8988T (cell line): ENCODE measurements at regions not wholly inside any gene's neighbourhood (a gene's known extent, or its start where the extent isn't known, plus 50 kb on each side); places are given as distances from the start of the nearest gene placed in this dataset.
"Not testable (repeated sequence)": the region's sequence is repeated elsewhere in the genome, so short reads cannot be mapped to it uniquely, and the experiment has no call there.

Experiments
- DNase-seq: peaks from one replicate; pipeline ENCODE4 v3.0.0; 2011

DNA sequence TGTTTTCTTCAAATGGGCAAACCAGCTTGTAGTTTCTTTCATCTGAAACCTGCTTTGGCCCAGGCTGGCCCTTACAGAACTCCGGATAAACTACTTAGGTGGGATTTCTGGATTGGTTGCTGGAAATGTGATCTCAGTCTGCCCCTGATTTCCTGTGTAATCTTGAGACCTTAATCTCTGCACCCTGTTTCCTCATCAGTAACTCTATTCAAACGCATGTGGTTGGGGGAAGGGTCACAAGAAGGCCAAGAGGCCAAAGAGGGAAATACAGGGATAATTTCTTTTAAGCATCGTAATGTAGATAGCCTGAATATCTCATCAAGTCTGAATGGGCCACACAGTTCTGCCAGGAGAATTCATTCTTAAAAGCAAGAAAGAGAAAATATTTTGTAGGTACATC is 483.6 kb downstream of the LTN1 start:
- no peak for DNase-seq

DNA sequence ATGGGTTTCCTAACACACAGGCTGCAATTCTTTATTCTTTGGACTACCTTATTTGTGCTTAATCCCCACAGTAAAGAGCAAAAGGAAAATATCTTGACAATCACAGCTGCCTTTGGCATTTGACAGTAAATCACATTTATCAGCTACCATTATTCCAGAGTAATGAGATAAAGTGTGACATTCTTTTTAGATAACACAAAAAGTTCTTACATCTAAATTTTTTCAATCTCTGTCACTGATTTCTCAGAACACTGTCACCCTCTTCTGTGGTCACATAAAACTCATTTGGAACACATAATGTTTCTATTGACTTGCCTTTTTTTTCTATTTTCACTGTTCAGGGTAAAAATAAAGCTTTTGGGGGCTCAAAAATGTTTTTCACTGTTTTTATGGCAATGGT is 484.6 kb downstream of the LTN1 start:
- no peak for DNase-seq

- no peak for DNase-seq
Measured at GRCh38 chr21:28496517-28496916, 496.2 kb downstream of the LTN1 start.

- DNase-seq, result no peak
Measured at GRCh38 chr21:28492127-28492526, 500.6 kb downstream of the LTN1 start.

- DNase-seq, result no peak
Measured at GRCh38 chr21:28489821-28490350, 502.8 kb downstream of the LTN1 start.

GRCh38 chr21:28489162-28489561 is 503.5 kb downstream of the LTN1 start:
- no peak for DNase-seq

- DNase-seq, result no peak
Measured at GRCh38 chr21:28487455-28488070, 505.1 kb downstream of the LTN1 start.

DNA sequence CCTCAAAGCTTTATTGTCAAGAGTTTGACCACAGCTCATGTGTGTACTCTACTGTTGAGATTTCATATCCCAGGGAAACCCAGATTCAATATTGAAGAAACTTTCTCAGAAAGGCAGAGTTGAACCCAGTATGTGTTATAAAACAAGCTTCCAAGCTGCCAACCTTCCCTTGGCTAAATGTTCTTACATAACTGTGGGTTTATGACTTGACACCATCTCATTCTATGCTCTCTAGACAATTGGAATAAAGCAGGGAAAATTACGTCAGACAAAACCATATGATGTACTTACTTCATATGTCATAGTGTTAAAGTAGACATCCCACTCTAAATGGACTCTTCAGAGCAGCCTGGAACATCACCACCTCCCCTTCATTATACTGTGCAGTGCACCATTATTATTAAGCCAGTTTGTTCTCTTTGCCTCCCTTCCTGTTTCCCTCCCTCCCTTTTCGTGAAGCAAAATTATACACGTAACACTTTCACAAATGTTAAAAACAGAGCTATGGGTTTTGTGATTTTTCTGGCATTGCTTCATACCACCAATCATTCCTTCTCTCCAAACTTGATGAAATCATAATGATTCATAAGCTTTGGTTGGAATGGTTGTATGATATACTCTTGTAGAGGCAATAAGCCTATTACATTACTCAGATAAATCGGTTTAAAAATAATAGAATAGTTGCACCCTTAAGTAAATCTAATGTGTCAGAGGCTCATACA is 507.2 kb downstream of the LTN1 start:
- DNase-seq, result no peak

GRCh38 chr21:28483301-28484035 is 509.2 kb downstream of the LTN1 start:
- no peak for DNase-seq

GRCh38 chr21:28482657-28483056 is 510.0 kb downstream of the LTN1 start:
- DNase-seq, result no peak

DNA sequence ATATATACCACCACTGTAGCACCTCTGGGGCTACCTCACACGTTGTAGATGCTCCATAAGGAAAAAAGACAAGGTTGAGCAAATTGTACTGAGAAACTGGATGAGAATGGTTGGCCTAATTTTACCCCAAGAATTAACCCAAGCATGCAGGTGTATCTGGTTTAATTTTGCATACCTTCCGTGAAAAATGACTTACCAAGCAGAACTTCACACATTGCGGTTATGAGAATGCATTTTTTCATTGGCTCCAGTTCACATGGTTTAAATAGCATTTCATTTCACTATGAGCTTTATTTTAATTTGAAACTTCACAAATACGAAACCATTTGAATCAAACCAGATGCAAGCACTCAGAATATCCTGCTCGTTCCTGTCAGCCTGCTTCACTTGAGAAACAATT is 512.2 kb downstream of the LTN1 start:
- no peak for DNase-seq

DNA sequence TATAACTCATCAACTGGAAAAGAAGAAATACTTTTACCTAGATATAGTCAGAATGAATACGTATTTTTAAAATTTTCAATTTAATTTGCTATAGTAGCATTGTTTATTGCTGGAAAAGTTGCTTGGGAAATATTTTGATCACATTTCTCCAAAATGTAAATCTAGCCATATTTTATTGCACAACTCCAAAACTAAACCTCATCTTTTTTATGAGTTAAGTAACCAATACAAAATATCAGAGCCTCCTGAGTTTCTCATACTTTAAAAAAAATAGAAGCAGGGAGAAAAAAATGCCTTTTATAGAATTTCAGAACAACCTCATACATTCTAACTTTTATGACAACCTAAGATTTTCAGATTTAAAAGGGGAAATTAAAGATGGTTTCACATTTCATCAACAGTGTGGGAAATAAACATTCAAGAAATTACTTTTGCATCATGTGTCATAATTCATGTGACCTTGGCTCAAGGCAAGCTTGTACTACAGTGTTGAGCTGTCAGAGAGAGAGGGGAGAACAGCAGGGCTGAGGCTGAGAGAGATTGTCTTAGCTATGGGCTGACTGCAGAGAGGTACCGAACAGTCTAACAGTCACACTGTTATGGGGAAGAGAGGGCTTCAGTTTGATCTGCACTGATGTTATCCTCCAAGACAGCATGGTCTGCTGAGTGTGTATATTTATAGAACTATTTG is 519.0 kb downstream of the LTN1 start:
- DNase-seq, result no peak

GRCh38 chr21:28472543-28472942 is 520.1 kb downstream of the LTN1 start:
- not testable (repeated sequence) for DNase-seq

DNA sequence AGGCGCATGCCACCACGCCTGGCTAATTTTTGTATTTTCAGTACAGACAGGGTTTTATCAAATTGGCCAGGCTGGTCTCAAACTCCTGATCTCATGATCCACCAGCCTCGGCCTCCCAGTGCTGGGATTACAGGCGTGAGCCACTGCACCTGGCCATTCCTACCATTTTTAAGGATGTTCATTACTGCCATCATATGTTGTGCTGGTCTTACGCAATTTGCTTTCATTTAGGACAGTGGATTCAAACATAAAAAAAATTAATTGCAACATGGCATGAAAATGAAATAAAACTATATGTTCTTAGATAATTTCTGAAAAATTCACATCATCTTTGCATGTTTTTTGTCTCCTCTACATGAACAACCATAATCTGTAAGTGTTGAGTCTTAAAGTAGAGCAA is 527.7 kb downstream of the LTN1 start:
- no peak for DNase-seq

GRCh38 chr21:28464095-28464494 is 528.6 kb downstream of the LTN1 start:
- no peak for DNase-seq

GRCh38 chr21:28459193-28459592 is 533.5 kb downstream of the LTN1 start:
- DNase-seq, result no peak

DNA sequence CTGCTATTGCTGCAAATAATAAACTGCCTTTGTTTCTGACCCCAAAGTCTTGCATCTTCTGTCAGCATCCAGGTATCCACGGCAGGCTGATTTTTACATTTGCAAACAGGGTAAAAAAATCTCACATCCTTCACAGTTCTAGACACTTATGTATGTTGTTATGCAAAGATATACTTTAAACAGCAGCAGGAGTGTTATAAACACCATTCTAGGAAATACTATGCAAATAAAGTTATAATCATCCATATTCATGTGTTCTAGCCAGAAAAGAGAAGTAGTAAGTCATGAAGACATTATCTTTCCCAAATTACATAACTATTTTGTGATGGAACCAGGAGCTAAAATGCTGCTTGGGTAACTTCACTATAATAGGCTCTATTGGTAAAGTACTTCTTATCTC is 534.2 kb downstream of the LTN1 start:
- DNase-seq, result no peak

DNA sequence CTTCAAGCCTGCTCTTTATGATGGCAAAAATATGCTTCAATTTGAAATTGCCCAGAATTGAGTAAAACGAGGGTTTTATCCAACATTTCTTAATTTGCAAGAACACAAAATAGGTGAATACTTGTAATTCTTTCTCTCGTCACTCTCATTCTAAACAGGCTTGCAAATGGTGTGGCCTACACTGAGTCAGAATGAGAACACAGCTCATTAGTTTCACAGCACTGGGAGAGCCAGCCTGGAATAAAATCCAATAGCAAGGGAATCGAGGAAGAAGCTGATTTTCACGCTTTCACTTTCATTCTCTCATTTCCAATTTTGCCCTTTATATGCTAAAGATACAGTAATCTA is 537.5 kb downstream of the LTN1 start:
- no peak for DNase-seq

GRCh38 chr21:28454564-28455252 is 538.0 kb downstream of the LTN1 start:
- no peak for DNase-seq

- DNase-seq, result no peak
Measured at GRCh38 chr21:28447462-28447861, 545.2 kb downstream of the LTN1 start.

- DNase-seq, result no peak
Measured at GRCh38 chr21:28445141-28445830, 547.4 kb downstream of the LTN1 start.

DNA sequence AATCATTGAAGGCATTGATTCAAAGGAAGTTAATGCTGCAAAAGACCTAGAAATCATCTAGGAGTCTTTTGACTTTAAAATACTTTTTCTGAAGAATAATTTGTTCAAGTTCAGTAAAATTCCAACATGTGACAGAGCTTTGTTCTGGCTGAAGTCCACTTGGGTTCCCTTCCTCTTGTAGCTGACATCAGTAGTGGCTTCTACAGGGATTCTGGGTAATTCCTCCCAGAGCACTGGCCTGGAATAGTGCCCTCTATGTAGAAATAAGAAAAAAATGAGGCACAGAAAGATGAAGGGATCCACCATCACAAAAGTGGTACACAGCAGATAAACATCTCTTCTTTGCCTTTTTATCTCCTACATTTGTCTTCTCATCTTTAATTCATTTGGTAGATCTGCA is 548.1 kb downstream of the LTN1 start:
- no peak for DNase-seq
